Nephron (organoid): ENCODE measurements at regions not wholly inside any gene's neighbourhood (a gene's known extent, or its start where the extent isn't known, plus 50 kb on each side); places are given as distances from the start of the nearest gene placed in this dataset.

Experiments used
- H3K27ac Mint-ChIP-seq, 3 experiments: 2 replicates each; pipeline ENCODE4 v1.8.0; 2020; ENCODE audit warnings: mixed read lengths in 3 of 3, mild to moderate bottlenecking in 2 of 3, moderate library complexity in 1 of 3
- H3K27me3 Mint-ChIP-seq: 2 replicates; pipeline ENCODE4 v1.8.0; 2021; ENCODE audit warnings: low read depth, mild to moderate bottlenecking, moderate library complexity, mixed read lengths
- H3K36me3 Mint-ChIP-seq: 2 replicates; pipeline ENCODE4 v1.8.0; 2020; ENCODE audit warnings: low read depth, mixed read lengths
- H3K4me1 Mint-ChIP-seq: 2 replicates; pipeline ENCODE4 v1.8.0; 2020; ENCODE audit warnings: mixed read lengths
- H3K4me3 Mint-ChIP-seq, 3 experiments: 2 replicates each; pipeline ENCODE4 v1.8.0; 2020; ENCODE audit warnings: mild to moderate bottlenecking in 3 of 3, mixed read lengths in 3 of 3, moderate library complexity in 2 of 3
- H3K9me3 Mint-ChIP-seq: 2 replicates; pipeline ENCODE4 v1.8.0; 2020; ENCODE audit warnings: mixed read lengths
- TF ChIP-seq, protein P1 (sequence below), 3 experiments: fragments of 200-600 bp; sonication (generic); IDR thresholded peaks; one replicate each; pipeline ENCODE4 v1.5.0; 2021; ENCODE audit warnings: antibody characterized with exemption in 3 of 3; ENCODE audit not compliant: unreplicated experiment in 3 of 3

GRCh38 chr10:120760253-120760652 lies 90.9 kb upstream of the WDR11 start:
- H3K27ac Mint-ChIP-seq = no peak overlapping the region
- H3K36me3 Mint-ChIP-seq = no peaks in the 10 kb centered on the region
- TF ChIP-seq, protein P1, sequence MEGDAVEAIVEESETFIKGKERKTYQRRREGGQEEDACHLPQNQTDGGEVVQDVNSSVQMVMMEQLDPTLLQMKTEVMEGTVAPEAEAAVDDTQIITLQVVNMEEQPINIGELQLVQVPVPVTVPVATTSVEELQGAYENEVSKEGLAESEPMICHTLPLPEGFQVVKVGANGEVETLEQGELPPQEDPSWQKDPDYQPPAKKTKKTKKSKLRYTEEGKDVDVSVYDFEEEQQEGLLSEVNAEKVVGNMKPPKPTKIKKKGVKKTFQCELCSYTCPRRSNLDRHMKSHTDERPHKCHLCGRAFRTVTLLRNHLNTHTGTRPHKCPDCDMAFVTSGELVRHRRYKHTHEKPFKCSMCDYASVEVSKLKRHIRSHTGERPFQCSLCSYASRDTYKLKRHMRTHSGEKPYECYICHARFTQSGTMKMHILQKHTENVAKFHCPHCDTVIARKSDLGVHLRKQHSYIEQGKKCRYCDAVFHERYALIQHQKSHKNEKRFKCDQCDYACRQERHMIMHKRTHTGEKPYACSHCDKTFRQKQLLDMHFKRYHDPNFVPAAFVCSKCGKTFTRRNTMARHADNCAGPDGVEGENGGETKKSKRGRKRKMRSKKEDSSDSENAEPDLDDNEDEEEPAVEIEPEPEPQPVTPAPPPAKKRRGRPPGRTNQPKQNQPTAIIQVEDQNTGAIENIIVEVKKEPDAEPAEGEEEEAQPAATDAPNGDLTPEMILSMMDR (IDR thresholded peaks at IDR 0.05; ENCODE audit: unreplicated experiment in 3 of 3) = no peak
- H3K27me3 Mint-ChIP-seq = peaks cover 9% of the 10 kb centered on the region
- H3K9me3 Mint-ChIP-seq = no peaks in the 10 kb centered on the region
- no peak overlapping the region for H3K4me3 Mint-ChIP-seq
- no peaks in the 10 kb centered on the region for H3K4me1 Mint-ChIP-seq

GRCh38 chr10:120761951-120762350 lies 89.2 kb upstream of the WDR11 start:
- Mint-ChIP-seq H3K27ac (no peak overlapping the region), H3K4me1 (no peaks in the 10 kb centered on the region), H3K27me3 (peaks cover 9% of the 10 kb centered on the region), H3K9me3 (no peaks in the 10 kb centered on the region), H3K4me3 (no peak overlapping the region), H3K36me3 (no peaks in the 10 kb centered on the region)
- TF ChIP-seq, protein P1 (IDR thresholded peaks at IDR 0.05; ENCODE audit: unreplicated experiment in 3 of 3) = no peak

- Mint-ChIP-seq H3K27ac (no peak overlapping the region), H3K4me3 (no peak overlapping the region), H3K4me1 (no peaks in the 10 kb centered on the region), H3K36me3 (no peaks in the 10 kb centered on the region), H3K27me3 (no peaks in the 10 kb centered on the region), H3K9me3 (no peaks in the 10 kb centered on the region)
- TF ChIP-seq, protein P1 (IDR thresholded peaks at IDR 0.05; ENCODE audit: unreplicated experiment in 3 of 3) = no peak
These were observed 85.8 kb upstream of the WDR11 start for GRCh38 chr10:120765226-120765803.

DNA sequence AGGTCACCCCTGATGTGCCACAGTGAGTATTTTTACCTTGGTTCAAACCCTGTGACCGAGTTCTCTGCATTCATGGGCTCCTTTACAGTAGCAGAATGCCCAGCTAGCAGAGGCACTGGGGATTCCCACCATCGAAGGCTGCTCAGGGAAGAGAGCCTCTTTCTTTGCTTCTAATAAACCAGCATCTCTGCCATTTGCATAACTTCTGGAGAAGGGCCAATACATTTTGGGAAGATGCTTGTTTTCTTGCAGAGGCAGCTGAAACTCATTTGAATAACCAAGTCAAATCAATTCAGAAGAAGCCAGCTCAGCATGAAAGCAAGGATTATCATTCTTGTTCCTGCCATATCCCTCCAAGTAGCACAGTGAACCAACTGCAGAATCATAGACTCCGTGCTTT lies 82.9 kb upstream of the WDR11 start:
- no peak overlapping the region for H3K27ac Mint-ChIP-seq
- peaks cover 4% of the 10 kb centered on the region for H3K27me3 Mint-ChIP-seq
- no peaks in the 10 kb centered on the region for H3K9me3 Mint-ChIP-seq
- no peaks in the 10 kb centered on the region for H3K36me3 Mint-ChIP-seq
- H3K4me1 Mint-ChIP-seq = peaks cover 6% of the 10 kb centered on the region
- TF ChIP-seq, protein P1 (IDR thresholded peaks at IDR 0.05; ENCODE audit: unreplicated experiment in 3 of 3) = no peak
- no peak overlapping the region for H3K4me3 Mint-ChIP-seq

GRCh38 chr10:120770496-120770895 lies 80.7 kb upstream of the WDR11 start:
- no peak overlapping the region for H3K4me3 Mint-ChIP-seq
- no peaks in the 10 kb centered on the region for H3K9me3 Mint-ChIP-seq
- TF ChIP-seq, protein P1 (IDR thresholded peaks at IDR 0.05; ENCODE audit: unreplicated experiment in 3 of 3) = no peak
- H3K27ac Mint-ChIP-seq = no peak overlapping the region
- no peaks in the 10 kb centered on the region for H3K36me3 Mint-ChIP-seq
- H3K4me1 Mint-ChIP-seq = peaks cover 6% of the 10 kb centered on the region
- peaks cover 4% of the 10 kb centered on the region for H3K27me3 Mint-ChIP-seq

DNA sequence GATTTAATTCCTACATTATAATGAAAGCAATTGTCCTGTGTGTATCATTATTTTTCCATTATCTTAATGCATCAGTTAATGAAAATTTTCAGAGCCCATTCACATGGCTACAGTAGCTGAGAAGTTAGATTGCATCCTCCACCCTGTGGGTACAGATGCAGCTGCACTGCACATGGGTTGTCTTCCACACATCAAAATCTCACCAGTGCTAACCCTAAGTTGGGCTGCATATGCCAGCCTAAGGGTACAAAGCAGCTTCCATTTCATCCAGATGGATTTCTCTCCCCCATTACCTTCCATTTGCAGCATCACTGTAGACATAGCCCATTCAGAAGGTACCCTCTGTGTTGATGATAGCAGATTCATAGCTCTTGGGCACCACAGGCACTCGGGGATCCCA lies 74.7 kb upstream of the WDR11 start:
- TF ChIP-seq, protein P1 (IDR thresholded peaks at IDR 0.05; ENCODE audit: unreplicated experiment in 3 of 3) = no peak
- Mint-ChIP-seq H3K36me3 (no peaks in the 10 kb centered on the region), H3K27ac (no peak overlapping the region), H3K4me1 (no peaks in the 10 kb centered on the region), H3K4me3 (no peak overlapping the region), H3K27me3 (peaks cover 9% of the 10 kb centered on the region), H3K9me3 (no peaks in the 10 kb centered on the region)
